ENCODE measurements at regions not wholly inside any gene's neighbourhood (a gene's known extent, or its start where the extent isn't known, plus 50 kb on each side); places are given as distances from the start of the nearest gene placed in this dataset.
"Not testable (repeated sequence)": the region's sequence is repeated elsewhere in the genome, so short reads cannot be mapped to it uniquely, and the experiment has no call there.

- no peak for DNase-seq (ENCODE audit: low read depth in 2 of 2)
Measured at GRCh38 chr2:180607514-180608049, 372.8 kb upstream of the UBE2E3 start.

DNA sequence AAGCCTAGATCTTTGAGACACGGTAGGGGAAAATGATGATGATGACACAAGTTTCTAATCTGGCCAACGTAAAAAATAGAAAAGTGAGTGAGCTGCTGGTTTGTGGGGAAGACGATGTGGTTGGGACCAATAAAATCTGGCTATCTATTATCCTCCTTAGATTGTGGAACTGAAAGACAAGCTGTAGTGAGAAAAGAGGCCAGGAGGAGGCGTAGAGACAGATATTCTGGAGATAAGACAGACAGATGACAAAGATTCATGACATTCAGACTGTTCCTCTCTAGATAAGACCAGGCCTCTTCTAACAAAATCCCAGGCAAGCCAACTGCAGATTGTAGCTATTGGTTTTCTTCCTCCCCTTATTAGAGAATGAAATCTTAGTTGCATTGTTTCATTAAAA is 376.3 kb upstream of the UBE2E3 start:
- no peak for DNase-seq (ENCODE audit: low read depth in 2 of 2)

DNA sequence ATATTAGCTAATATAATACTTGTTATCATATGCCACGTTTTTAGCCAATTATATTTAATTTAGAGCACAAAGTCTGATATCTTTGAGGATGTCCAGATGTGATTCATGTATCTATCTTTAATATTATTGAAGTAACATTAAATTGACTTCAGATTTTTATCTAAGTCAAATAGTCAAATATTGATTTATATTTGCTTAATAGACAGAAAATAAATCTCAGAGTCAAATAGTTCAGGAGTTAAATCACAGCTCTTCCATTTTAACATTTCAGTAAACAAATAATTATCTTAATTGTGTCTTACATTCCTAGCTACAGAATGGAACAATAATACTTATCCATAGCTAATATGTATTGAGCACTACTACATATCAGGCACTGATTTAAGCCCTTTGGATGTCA is 379.4 kb upstream of the UBE2E3 start:
- DNase-seq (ENCODE audit: low read depth in 2 of 2), result no peak

GRCh38 chr2:180599804-180600203 is 380.6 kb upstream of the UBE2E3 start:
- DNase-seq (ENCODE audit: low read depth in 2 of 2), result no peak

DNA sequence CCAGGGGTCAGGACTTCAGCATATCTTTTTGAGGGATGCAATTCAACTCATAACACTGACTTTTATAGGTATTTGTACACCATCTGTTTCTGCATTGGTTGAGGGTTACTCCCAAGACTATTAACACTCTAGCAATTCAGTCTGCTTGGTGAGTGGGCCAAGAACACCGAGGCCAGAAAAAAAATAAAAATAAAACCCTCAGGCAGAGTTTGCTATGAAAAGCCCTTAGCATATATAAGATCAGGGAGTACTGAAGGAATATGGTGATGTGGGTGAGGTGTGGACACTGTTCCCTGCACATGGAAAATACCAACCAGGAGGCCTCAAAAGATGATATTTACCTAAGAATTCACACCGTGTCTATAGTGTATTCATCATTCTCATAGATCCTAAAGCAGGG is 383.2 kb upstream of the UBE2E3 start:
- DNase-seq (ENCODE audit: low read depth in 2 of 2), result no peak

DNA sequence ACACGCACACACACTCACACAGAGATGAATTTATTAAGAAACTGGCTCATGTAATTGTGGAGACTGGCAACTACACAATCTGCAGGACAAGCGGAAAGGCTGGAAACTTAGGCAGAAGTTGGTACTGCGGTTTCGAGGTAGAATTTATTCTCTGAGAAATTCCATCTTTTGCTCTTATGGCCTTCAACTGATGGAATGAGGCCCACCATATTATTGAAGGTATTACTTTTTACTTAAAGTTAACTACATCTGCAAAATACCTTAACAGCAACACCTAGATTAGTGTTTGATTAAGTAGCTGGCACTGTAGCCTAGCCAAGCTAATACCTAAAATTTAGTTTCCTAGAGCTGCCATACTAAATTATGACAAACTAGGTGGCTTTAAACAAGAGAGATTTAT is 384.0 kb upstream of the UBE2E3 start:
- DNase-seq (ENCODE audit: low read depth in 2 of 2), result no peak

DNA sequence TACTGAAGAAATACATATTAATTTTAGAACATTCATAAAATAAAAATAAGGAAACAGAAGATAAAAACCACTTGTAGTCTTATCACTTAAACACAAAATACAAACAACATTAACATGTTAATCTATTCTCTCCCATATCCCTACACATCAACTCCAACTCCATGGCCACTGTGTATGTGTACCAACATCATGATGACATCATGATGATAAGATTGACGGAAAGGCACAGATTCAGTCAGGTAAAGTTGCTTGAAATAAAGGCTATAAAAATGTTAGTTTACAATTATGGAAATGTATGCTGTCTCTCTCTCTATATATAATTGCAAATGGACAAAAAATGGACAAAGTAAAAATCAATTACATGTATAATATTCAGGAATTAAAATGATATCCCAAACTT is 388.5 kb upstream of the UBE2E3 start:
- DNase-seq (ENCODE audit: low read depth in 2 of 2), result no peak

DNA sequence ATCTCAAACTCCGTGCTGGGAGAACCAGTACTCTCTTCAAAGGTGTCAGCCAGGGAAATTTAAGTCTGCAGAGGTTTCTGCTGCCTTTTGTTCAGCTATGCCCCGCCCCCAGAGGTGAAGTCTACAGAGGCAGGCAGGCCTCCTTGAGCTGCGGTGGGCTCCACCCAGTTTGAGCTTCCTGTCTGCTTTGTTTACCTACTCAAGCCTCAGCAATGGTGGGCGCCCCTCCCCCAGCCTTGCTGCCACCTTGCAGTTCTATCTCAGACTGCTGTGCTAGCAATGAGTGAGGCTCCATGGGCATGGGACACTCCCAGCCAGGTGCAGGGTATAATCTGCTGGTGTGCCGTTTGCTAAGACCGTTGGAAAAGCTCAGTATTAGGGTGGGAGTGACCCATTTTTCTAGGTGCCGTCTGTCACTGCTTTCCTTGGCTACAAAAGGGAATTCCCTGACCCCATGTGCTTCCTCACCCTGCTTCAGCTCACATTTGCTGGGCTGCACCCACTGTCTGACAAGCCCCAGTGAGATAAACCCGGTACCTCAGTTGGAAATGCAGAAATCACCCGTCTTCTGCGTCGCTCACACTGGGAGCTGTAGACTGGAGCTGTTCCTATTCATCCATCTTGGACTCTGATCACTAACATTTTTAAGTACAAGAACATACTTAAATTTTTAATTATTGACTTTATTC is 389.2 kb upstream of the UBE2E3 start:
- not testable (repeated sequence) for DNase-seq (ENCODE audit: low read depth in 2 of 2)

- no peak for DNase-seq (ENCODE audit: low read depth in 2 of 2)
Measured at GRCh38 chr2:180583441-180584140, 396.8 kb upstream of the UBE2E3 start.

DNA sequence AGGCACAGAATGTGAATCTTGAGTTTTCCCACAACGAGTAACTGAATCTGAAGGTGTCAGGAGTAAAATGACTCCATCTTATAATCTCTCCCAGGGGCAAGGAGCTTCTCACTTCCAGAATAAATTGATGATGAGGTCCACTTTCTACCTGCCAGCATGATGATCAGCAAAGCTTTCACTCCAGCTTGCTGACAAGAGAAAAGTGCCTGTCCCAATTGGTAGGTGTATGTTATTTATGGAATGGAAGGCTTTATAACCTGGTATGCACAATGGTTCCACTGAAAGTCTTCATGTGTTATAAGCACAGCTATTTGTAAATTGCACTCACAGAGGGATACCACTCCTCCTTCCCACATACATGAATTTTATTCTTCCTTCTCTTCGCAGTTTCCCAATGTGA is 401.0 kb upstream of the UBE2E3 start:
- no peak for DNase-seq (ENCODE audit: low read depth in 2 of 2)

GRCh38 chr2:180578441-180578840 is 402.0 kb upstream of the UBE2E3 start:
- DNase-seq (ENCODE audit: low read depth in 2 of 2), result no peak

- DNase-seq (ENCODE audit: low read depth in 2 of 2), result no peak
Measured at GRCh38 chr2:180577567-180577966, 402.8 kb upstream of the UBE2E3 start.

DNA sequence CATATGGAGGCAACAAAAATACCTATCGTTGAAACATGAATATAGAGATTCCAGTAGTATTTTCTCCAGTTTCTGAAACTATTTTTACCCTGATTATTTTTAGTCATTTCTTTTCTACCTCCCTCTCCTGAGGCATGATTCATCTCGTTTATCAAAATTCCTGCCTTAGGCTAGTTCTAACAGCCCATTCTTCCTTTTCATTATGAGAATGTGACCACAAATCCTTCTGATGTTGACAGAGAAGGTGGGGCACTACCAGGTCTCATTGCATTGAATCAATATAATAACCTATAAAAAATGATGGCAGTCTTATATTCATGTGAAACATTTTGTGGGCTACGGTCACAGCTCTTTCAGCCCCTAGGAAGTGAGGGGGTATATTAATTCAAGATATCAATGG is 406.5 kb upstream of the UBE2E3 start:
- DNase-seq (ENCODE audit: low read depth in 2 of 2), result no peak

DNA sequence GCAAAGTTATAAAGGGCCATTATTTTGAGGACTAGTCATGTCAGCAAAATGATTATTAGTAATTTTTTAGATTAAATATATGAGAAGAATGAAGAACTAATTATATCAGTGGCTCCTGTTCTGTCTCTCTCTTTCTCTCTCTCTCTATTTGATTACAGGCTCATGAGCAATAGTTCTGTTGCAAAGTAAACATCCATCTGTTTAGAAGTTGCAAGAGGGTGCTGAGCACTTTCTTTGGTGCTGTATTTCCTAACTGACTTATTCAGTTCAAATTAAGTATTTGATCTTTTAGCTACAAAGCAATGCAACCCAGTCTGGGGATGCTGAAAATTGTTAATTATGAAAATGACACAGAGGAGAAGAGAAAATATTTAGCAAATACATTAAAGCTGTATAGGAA is 408.1 kb upstream of the UBE2E3 start:
- no peak for DNase-seq (ENCODE audit: low read depth in 2 of 2)

GRCh38 chr2:180571559-180571958 is 408.8 kb upstream of the UBE2E3 start:
- peak; percentile 60 to 70 for DNase-seq (ENCODE audit: low read depth in 2 of 2)

GRCh38 chr2:180570864-180571263 is 409.5 kb upstream of the UBE2E3 start:
- no peak for DNase-seq (ENCODE audit: low read depth in 2 of 2)

DNA sequence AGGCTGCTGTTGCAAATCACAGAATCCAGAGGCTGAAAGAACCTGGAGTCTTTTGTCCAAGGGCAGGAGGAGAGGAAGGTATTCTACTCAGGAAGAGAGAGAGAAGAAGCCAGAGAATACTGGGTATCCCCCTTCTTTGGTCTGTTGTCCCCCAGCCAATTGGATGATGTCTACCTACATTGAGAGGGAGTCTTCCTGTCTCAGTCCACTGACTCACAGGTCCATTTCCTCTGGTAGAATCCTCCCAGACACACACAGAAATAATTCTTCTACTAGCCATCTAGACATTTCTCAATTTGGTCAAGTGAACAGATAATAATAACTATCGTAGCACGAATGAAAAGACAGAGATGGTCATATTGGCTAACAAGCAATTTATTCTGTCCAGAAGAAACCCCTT is 416.4 kb upstream of the UBE2E3 start:
- no peak for DNase-seq (ENCODE audit: low read depth in 2 of 2)

DNA sequence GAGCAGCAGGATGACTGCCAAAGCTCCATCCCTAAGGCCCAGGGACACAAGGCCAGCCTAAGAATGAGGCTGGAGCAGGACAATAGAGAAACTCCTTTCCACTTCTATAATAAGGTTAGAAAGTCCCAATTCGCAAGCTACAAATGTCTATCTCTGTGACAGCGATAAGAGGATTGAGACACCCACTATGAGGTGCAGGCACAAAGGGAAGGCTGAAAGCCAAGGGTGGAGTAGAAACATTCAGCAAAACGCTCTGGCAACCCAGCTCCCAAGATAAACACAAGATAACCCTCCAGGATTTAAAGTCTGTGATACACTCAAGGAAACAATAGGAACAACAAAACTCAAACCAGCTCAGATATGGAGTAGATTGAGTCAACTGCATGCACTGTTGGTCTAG is 418.0 kb upstream of the UBE2E3 start:
- DNase-seq (ENCODE audit: low read depth in 2 of 2), result no peak

DNA sequence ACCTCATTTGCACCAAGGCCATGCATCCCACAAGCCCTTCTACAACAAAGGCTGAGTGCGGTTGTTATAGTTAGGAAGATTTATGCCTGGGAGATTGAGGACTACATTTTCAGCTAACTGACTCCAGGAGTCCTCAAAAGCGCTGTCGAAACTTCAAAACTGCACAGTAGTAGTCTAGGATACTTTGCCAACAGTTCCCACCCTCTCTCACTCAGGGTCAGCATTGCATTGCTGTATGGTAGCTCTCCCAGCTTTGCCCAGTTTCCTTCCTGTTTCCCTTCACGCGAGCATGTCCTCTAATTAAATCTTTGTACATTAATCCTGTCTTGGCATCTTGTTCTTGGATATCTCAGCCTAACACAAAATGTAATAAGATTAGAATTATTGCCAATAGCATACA is 420.6 kb upstream of the UBE2E3 start:
- DNase-seq (ENCODE audit: low read depth in 2 of 2), result no peak

DNA sequence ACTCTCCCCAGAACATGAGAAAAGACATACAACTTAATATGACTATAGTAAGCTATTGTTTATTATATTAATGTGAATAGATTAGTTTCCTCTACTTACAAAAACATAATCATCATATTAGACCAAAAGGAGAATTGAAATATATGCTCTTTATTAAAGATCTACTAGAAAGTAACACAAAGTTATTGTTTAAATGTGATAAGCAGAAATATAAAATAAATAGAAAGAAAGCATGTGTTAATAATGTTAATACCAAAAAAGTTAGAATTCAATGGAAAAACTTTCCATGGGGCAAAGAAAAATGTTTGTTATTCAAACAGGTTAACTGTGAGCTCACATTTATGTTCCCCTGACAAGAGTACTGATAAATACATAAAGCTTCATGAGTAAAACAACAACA is 421.4 kb upstream of the UBE2E3 start:
- DNase-seq (ENCODE audit: low read depth in 2 of 2), result no peak

DNA sequence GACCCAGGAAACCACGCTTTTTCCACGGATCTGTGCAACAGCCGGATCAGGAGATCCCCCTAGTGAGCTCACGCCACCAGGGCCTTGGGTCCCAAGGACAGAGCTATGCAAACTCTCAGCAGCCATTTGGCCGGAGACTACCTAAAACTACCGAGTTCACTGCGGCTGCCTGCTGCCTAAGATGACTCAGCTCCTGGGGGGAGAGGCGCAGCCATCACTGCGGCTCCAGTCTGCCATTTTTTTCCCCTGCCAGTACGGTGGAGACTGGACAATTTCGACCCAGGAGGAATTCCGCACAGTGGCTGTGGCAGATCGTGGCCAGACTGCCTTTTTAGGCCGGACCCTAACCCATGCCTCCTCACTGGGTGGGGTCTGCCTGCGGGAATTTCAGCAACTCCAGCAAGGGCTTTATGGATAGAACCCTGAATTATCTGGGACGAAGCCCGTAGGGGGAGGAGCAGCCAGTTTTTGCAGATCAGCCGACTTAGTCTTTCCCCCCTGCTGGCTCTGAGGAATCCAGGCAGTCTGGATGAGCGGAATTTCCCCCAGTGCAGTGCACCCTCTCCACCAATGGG is 424.9 kb upstream of the UBE2E3 start:
- no peak for DNase-seq (ENCODE audit: low read depth in 2 of 2)

DNA sequence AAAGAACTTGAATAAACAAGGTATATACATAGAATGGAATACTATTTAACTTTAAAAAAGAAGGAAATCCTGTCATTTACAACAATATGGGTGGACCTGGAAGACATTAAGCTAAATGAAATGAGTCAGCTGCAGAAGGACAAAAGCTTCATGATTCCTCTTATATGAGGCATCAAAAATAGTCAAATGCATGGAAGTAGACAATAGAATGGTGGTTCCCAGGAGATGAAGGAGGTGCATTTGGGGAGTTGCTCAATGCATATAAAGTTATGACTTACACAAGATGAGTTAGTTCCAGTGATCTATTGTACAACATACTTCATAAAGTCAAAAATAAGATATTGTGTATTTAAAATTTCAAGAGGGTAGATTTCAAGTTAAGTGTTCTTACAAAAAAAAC is 426.1 kb upstream of the UBE2E3 start:
- DNase-seq (ENCODE audit: low read depth in 2 of 2), result no peak

DNA sequence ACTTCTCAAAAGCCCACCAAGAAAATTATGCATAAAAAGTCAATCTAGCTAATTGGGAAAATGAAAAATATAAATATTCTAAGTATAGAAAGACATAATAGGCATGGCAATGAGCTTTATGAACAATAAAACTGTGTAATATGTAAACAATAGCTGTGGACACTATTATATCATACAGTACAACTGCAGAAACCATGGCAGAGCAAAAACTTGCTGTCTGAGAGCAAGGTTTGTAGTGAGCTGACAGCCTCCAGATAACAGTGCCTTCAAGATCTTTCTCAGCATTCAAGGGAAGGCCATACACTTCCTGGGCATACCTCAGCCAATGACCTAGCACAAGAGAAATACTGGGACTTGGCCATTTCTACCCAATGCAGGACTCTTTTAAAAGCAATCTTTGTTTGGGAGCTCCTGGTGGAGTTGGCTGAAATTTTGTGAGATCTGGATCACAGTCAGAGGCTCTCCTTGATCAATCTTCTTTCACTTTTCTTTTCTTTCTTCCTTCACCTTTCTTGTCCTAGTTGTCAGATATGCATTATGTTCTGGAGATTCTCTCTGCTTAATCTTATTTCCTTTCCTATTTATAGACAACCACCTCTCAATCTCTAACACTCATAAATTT is 427.2 kb upstream of the UBE2E3 start:
- DNase-seq (ENCODE audit: low read depth in 2 of 2), result no peak
